K562 (cell line): ENCODE measurements at regions not wholly inside any gene's neighbourhood (a gene's known extent, or its start where the extent isn't known, plus 50 kb on each side); places are given as distances from the start of the nearest gene placed in this dataset.
A peak's percentile ranks its signal among the peaks of the same experiment; 100 is the strongest.
"Not testable (repeated sequence)": the region's sequence is repeated elsewhere in the genome, so short reads cannot be mapped to it uniquely, and the experiment has no call there.

ENCODE experiments used
- ATAC-seq: fragments of 200-7000 bp; cut with Tn5 transposase; 3 replicates; pipeline ENCODE4 v1.9.1; 2020; ENCODE audit warnings: moderate library complexity
- BruUV-seq: library from RNA; stranded (reverse); fragments of 400-500 nt; replicated peaks from 2 replicates; lab custom pipeline; 2021; lab: Mats Ljungman, UMichigan
- CTCF ChIA-PET: fragments of 300-600 bp; formaldehyde crosslinking; extraction: SDS; loops from one replicate; lab custom pipeline; 2021; ENCODE audit warnings: low intra/inter-chr PET ratio; lab: Yijun Ruan, JAX
- POLR2A ChIA-PET: fragments of 300-600, 350-650 bp; sonication (Branson Sonifier 250); formaldehyde crosslinking; extraction: SDS; loops from one replicate; lab custom pipeline; 2021; ENCODE audit warnings: antibody characterized with exemption, inconsistent platforms; lab: Yijun Ruan, JAX
- DNase-seq, 4 experiments: peaks; one replicate each; pipeline versions ENCODE4 v3.0.0 to v3.0.0-alpha.2; 2011 to 2018; ENCODE audit warnings: low spot score in 3 of 4, mixed read lengths in 3 of 4; ENCODE audit errors: extremely low read depth in 1 of 4
- FAIRE-seq: peaks from 2 replicates; lab custom pipeline; 2011; peaks lifted over from hg19 to GRCh38; lab: Jason Lieb, UNC
- H2AFZ ChIP-seq: 2 replicates; pipeline ENCODE4 v1.6.0; 2011; ENCODE audit warnings: low read depth, low read length, control low read depth, inconsistent platforms
- H3K27ac ChIP-seq: fragments of 200-600 bp; 3 replicates; pipeline ENCODE4 v1.8.0; 2011; ENCODE audit warnings: low read depth, mild to moderate bottlenecking, control low read depth, inconsistent platforms, low read length, moderate library complexity, mixed read lengths; ENCODE audit errors: extremely low read depth
- H3K27me3 ChIP-seq, 2 experiments: fragments of 300-600 bp in 1 of 2; 2 replicates in 1 of 2; 3 replicates in 1 of 2; pipeline versions ENCODE4 v1.6.0 to v1.8.0; 2011; ENCODE audit warnings: inconsistent platforms in 2 of 2, low read length in 2 of 2, mild to moderate bottlenecking in 1 of 2, mixed read lengths in 1 of 2, moderate library complexity in 1 of 2; ENCODE audit not compliant: control insufficient read depth in 2 of 2, insufficient read depth in 2 of 2
- H3K36me3 ChIP-seq: fragments of 300-600 bp; 3 replicates; pipeline ENCODE4 v1.8.0; 2011; ENCODE audit warnings: mild to moderate bottlenecking, low read length, inconsistent platforms; ENCODE audit not compliant: control insufficient read depth, insufficient read depth
- H3K4me1 ChIP-seq, 2 experiments: fragments of 200-600 bp in 1 of 2; replicated peaks in 1 of 2; 2 replicates in 1 of 2; 3 replicates in 1 of 2; pipeline versions ENCODE4 v1.5.1 to v1.8.0; 2011; ENCODE audit warnings: inconsistent platforms in 2 of 2, low read length in 2 of 2, mild to moderate bottlenecking in 1 of 2, mixed read lengths in 1 of 2, moderate library complexity in 1 of 2; ENCODE audit not compliant: control insufficient read depth in 2 of 2, insufficient read depth in 2 of 2
- H3K4me2 ChIP-seq: 2 replicates; pipeline ENCODE4 v1.6.1; 2011; ENCODE audit warnings: low read length, control low read depth, inconsistent platforms, mixed read lengths; ENCODE audit not compliant: insufficient read depth
- H3K4me3 ChIP-seq: fragments of 200-600 bp; sonication (generic), shearing (Covaris generic); 2 replicates; pipeline ENCODE4 v1.5.1; 2016; ENCODE audit warnings: control low read depth, inconsistent platforms
- H3K79me2 ChIP-seq: fragments of 200-600 bp; 3 replicates; pipeline ENCODE4 v1.8.0; 2011; ENCODE audit warnings: low read length, inconsistent platforms; ENCODE audit not compliant: control insufficient read depth, insufficient read depth
- H3K9ac ChIP-seq, 2 experiments: 2 replicates each; pipeline versions ENCODE4 v1.6.0 to v1.6.1; 2011; ENCODE audit warnings: low read depth in 2 of 2, low read length in 2 of 2, control low read depth in 1 of 2, inconsistent platforms in 1 of 2, mild to moderate bottlenecking in 1 of 2, mixed read lengths in 1 of 2; ENCODE audit not compliant: insufficient read depth in 1 of 2
- H3K9me1 ChIP-seq: one replicate; pipeline ENCODE4 v1.6.0; 2011; ENCODE audit warnings: inconsistent platforms, mild to moderate bottlenecking, low read length, moderate library complexity; ENCODE audit not compliant: control insufficient read depth, insufficient read depth
- H3K9me3 ChIP-seq: replicated peaks from 2 replicates; pipeline ENCODE4 v1.5.1; 2011; ENCODE audit warnings: low read depth, low read length, inconsistent platforms; ENCODE audit not compliant: control insufficient read depth, insufficient read depth
- H4K20me1 ChIP-seq: replicated peaks from 2 replicates; pipeline ENCODE4 v1.6.1; 2011; ENCODE audit warnings: low read length, inconsistent platforms, mixed read lengths; ENCODE audit not compliant: control insufficient read depth, insufficient read depth
- ATF2 ChIP-seq: sonication (generic); formaldehyde crosslinking; IDR thresholded peaks from 2 replicates; pipeline ENCODE4 v1.8.1; 2022; ENCODE audit warnings: missing genetic modification reagents
- CTCFL ChIP-seq: IDR thresholded peaks from 2 replicates; pipeline ENCODE4 v1.6.1; 2011; ENCODE audit warnings: borderline replicate concordance, low read depth, mild to moderate bottlenecking, moderate library complexity, low read length; ENCODE audit not compliant: insufficient read depth, poor library complexity, severe bottlenecking
- TBL1XR1 ChIP-seq, 2 experiments: IDR thresholded peaks; 2 replicates each; pipeline ENCODE4 v1.6.1; 2012; ENCODE audit warnings: improper control_type of control experiment in 2 of 2, low read length in 2 of 2, mild to moderate bottlenecking in 1 of 2
- ZNF354B ChIP-seq: fragments of 250-450 bp; sonication (Bioruptor Pico); IDR thresholded peaks from 2 replicates; pipeline ENCODE4 v1.4.0; 2020
- ZNF507 ChIP-seq: conservative IDR thresholded peaks from 2 replicates; pipeline ENCODE4 v1.6.1; 2017; ENCODE audit warnings: missing genetic modification characterization, missing compliant biosample characterization
- in situ Hi-C: fragments of 300-500 bp; cut with MboI; formaldehyde crosslinking; loops from 4 replicates; pipeline ENCODE4 v1.15.0; 2018; ENCODE audit warnings: inconsistent platforms, mixed read lengths
- intact Hi-C: fragments of 100-400 bp; cut with micrococcal nuclease; formaldehyde crosslinking; loops from 2 replicates; pipeline ENCODE4 v1.14.2; 2022
- TF ChIP-seq, protein P1 (sequence below): IDR thresholded peaks from 2 replicates; pipeline ENCODE4 v1.6.1; 2014; ENCODE audit warnings: antibody characterized with exemption

- TF ChIP-seq, protein P1, sequence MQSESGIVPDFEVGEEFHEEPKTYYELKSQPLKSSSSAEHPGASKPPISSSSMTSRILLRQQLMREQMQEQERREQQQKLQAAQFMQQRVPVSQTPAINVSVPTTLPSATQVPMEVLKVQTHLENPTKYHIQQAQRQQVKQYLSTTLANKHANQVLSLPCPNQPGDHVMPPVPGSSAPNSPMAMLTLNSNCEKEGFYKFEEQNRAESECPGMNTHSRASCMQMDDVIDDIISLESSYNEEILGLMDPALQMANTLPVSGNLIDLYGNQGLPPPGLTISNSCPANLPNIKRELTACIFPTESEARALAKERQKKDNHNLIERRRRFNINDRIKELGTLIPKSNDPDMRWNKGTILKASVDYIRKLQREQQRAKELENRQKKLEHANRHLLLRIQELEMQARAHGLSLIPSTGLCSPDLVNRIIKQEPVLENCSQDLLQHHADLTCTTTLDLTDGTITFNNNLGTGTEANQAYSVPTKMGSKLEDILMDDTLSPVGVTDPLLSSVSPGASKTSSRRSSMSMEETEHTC = no peak
- TF ChIP-seq CTCFL (no peak), TBL1XR1 (IDR thresholded peaks at IDR 0.05; ENCODE audit: low read length in 2 of 2) (no peak), ATF2 (CRISPR knock-in tag) (no peak)
Measured at GRCh38 chr7:159296093-159296681, 151.5 kb upstream of the VIPR2 start (continued).

GRCh38 chr7:159286487-159286886, 141.8 kb upstream of the VIPR2 start:
- intact Hi-C loops, H3K4me2 ChIP-seq, H3K9ac ChIP-seq, H3K36me3 ChIP-seq, CTCF ChIA-PET, H3K79me2 ChIP-seq, H3K27ac ChIP-seq, DNase-seq, H2AFZ ChIP-seq, H3K4me3 ChIP-seq, H3K4me1 ChIP-seq, H4K20me1 ChIP-seq, H3K9me3 ChIP-seq, FAIRE-seq, H3K9me1 ChIP-seq, in situ Hi-C loops, ATAC-seq, H3K27me3 ChIP-seq, BruUV-seq, POLR2A ChIA-PET: not testable (repeated sequence)
- TF ChIP-seq ZNF354B (CRISPR knock-in tag) = 0 out of 2 replicates have a peak, but pooled peaks have one; percentile 28
- TF ChIP-seq ZNF507 (tag) = peak; percentile 94
